ENCODE measurements at regions not wholly inside any gene's neighbourhood (a gene's known extent, or its start where the extent isn't known, plus 50 kb on each side); places are given as distances from the start of the nearest gene placed in this dataset.

GRCh38 chr12:125451408-125451807, 386.2 kb downstream of the AACS start:
- Histone ChIP-seq H3K4me2 (ENCODE audit: control insufficient read depth, insufficient read depth) (no peak overlapping the region), H3K4me1 (ENCODE audit: control insufficient read depth, insufficient read depth, low read length) (no peaks in the 10 kb centered on the region), H3K36me3 (ENCODE audit: control insufficient read depth in 2 of 2, insufficient read depth in 2 of 2, low read length in 1 of 2) (no peaks in the 10 kb centered on the region), H3K27ac (ENCODE audit: control insufficient read depth, insufficient read depth) (no peak overlapping the region), H3K4me3 (no peak overlapping the region), H3K9me3 (replicated peaks; ENCODE audit: control insufficient read depth, insufficient read depth, low read length) (peaks cover 2% of the 10 kb centered on the region), H2AFZ (ENCODE audit: control insufficient read depth, low read depth, low read length) (no peak overlapping the region), H3K79me2 (ENCODE audit: control insufficient read depth, insufficient read depth, low read length) (no peaks in the 10 kb centered on the region), H3K9ac (ENCODE audit: control insufficient read depth, insufficient read depth, low read length) (no peak overlapping the region), H4K20me1 (ENCODE audit: control insufficient read depth, insufficient read depth) (no peaks in the 10 kb centered on the region), H3K27me3 (replicated peaks in 1 of 2; ENCODE audit: control insufficient read depth in 2 of 2, insufficient read depth in 2 of 2, low read length in 1 of 2) (no peaks in the 10 kb centered on the region)
- 0% methylated on average over 2 of the region's 2 CpGs for WGBS (ENCODE audit: insufficient coverage, insufficient replicate concordance, low lambda C conversion rate, missing lambda C conversion rate)
- POLR2A ChIA-PET: no interaction called here
- BruUV-seq (replicated peaks): no TSS peak
- FAIRE-seq (no peak), ATAC-seq (no peak), DNase-seq (ENCODE audit: low read depth, low spot score) (no peak)
- intact Hi-C loops (cut with micrococcal nuclease; ENCODE audit: unreplicated experiment) (no loop called here), in situ Hi-C loops (cut with MboI) (no loop called here)
- RAD21 ChIA-PET (ENCODE audit: unreplicated experiment): no interaction called here
- CTCF ChIA-PET: interaction anchor here (1.3 kb wide), 1 partner anchor 12 kb away, joined by 4 read pairs; no protein-coding TSS in a partner anchor
- SMC1A ChIA-PET (ENCODE audit: uncharacterized antibody, unreplicated experiment): no interaction called here
- TF ChIP-seq POLR2A (IDR thresholded peaks at IDR 0.05; ENCODE audit: low read depth, low read length) (no peak), PBX3 (IDR thresholded peaks at IDR 0.05; ENCODE audit: insufficient replicate concordance, low read depth, low read length) (no peak), JUNB (IDR thresholded peaks at IDR 0.05) (no peak), PAX5 (IDR thresholded peaks at IDR 0.05; ENCODE audit: borderline replicate concordance, low read depth, low read length) (no peak), EGR1 (IDR thresholded peaks at IDR 0.05; ENCODE audit: borderline replicate concordance in 1 of 2, low read depth in 2 of 2, low read length in 2 of 2) (no peak)
- TF ChIP-seq, protein P1, sequence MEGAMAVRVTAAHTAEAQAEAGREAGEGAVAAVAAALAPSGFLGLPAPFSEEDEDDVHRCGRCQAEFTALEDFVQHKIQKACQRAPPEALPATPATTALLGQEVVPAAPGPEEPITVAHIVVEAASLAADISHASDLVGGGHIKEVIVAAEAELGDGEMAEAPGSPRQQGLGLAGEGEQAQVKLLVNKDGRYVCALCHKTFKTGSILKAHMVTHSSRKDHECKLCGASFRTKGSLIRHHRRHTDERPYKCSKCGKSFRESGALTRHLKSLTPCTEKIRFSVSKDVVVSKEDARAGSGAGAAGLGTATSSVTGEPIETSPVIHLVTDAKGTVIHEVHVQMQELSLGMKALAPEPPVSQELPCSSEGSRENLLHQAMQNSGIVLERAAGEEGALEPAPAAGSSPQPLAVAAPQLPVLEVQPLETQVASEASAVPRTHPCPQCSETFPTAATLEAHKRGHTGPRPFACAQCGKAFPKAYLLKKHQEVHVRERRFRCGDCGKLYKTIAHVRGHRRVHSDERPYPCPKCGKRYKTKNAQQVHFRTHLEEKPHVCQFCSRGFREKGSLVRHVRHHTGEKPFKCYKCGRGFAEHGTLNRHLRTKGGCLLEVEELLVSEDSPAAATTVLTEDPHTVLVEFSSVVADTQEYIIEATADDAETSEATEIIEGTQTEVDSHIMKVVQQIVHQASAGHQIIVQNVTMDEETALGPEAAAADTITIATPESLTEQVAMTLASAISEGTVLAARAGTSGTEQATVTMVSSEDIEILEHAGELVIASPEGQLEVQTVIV (IDR thresholded peaks at IDR 0.05; ENCODE audit: borderline replicate concordance, partially characterized antibody): no peak
- TF ChIP-seq, protein P2, sequence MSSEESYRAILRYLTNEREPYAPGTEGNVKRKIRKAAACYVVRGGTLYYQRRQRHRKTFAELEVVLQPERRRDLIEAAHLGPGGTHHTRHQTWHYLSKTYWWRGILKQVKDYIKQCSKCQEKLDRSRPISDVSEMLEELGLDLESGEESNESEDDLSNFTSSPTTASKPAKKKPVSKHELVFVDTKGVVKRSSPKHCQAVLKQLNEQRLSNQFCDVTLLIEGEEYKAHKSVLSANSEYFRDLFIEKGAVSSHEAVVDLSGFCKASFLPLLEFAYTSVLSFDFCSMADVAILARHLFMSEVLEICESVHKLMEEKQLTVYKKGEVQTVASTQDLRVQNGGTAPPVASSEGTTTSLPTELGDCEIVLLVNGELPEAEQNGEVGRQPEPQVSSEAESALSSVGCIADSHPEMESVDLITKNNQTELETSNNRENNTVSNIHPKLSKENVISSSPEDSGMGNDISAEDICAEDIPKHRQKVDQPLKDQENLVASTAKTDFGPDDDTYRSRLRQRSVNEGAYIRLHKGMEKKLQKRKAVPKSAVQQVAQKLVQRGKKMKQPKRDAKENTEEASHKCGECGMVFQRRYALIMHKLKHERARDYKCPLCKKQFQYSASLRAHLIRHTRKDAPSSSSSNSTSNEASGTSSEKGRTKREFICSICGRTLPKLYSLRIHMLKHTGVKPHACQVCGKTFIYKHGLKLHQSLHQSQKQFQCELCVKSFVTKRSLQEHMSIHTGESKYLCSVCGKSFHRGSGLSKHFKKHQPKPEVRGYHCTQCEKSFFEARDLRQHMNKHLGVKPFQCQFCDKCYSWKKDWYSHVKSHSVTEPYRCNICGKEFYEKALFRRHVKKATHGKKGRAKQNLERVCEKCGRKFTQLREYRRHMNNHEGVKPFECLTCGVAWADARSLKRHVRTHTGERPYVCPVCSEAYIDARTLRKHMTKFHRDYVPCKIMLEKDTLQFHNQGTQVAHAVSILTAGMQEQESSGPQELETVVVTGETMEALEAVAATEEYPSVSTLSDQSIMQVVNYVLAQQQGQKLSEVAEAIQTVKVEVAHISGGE (CRISPR knock-in tag; IDR thresholded peaks at IDR 0.05): no peak
